ENCODE measurements at regions not wholly inside any gene's neighbourhood (a gene's known extent, or its start where the extent isn't known, plus 50 kb on each side); places are given as distances from the start of the nearest gene placed in this dataset.

GRCh38 chr15:85870216-85871014, 75.7 kb upstream of the KLHL25 start:
- no peak overlapping the region for H3K27ac ChIP-seq (ENCODE audit: low read depth in 2 of 2, low read length in 1 of 2)
- no peaks in the 10 kb centered on the region for H3K9me2 ChIP-seq
- TF ChIP-seq RXRA (IDR thresholded peaks at IDR 0.05; ENCODE audit: borderline replicate concordance, low read depth) = no peak
- TF ChIP-seq CHD2 (IDR thresholded peaks at IDR 0.05; ENCODE audit: low read length, partially characterized antibody) = no peak
- no peak for TF ChIP-seq FOXM1 (IDR thresholded peaks at IDR 0.05; ENCODE audit: low read depth)
- TF ChIP-seq IRF3 (IDR thresholded peaks at IDR 0.05; ENCODE audit: low read depth, low read length) = no peak
- TF ChIP-seq JUND (IDR thresholded peaks at IDR 0.05) = no peak
- no peak for TF ChIP-seq MXI1 (IDR thresholded peaks at IDR 0.05; ENCODE audit: low read depth, low read length)
- TF ChIP-seq YY1 (IDR thresholded peaks at IDR 0.05; ENCODE audit: low read depth) = no peak
- TF ChIP-seq EP300 (IDR thresholded peaks at IDR 0.05; ENCODE audit: borderline replicate concordance in 1 of 2, low read depth in 1 of 2, low read length in 1 of 2) = no peak
- TF ChIP-seq NFIC (IDR thresholded peaks at IDR 0.05; ENCODE audit: borderline replicate concordance) = no peak
- TF ChIP-seq RCOR1 (IDR thresholded peaks at IDR 0.05; ENCODE audit: low read length) = no peak
- TF ChIP-seq TAF1 (IDR thresholded peaks at IDR 0.05; ENCODE audit: borderline replicate concordance, low read depth, low read length) = no peak
- TF ChIP-seq SMC3 (IDR thresholded peaks at IDR 0.05; ENCODE audit: low read depth, low read length) = no peak
- TF ChIP-seq, protein P1, sequence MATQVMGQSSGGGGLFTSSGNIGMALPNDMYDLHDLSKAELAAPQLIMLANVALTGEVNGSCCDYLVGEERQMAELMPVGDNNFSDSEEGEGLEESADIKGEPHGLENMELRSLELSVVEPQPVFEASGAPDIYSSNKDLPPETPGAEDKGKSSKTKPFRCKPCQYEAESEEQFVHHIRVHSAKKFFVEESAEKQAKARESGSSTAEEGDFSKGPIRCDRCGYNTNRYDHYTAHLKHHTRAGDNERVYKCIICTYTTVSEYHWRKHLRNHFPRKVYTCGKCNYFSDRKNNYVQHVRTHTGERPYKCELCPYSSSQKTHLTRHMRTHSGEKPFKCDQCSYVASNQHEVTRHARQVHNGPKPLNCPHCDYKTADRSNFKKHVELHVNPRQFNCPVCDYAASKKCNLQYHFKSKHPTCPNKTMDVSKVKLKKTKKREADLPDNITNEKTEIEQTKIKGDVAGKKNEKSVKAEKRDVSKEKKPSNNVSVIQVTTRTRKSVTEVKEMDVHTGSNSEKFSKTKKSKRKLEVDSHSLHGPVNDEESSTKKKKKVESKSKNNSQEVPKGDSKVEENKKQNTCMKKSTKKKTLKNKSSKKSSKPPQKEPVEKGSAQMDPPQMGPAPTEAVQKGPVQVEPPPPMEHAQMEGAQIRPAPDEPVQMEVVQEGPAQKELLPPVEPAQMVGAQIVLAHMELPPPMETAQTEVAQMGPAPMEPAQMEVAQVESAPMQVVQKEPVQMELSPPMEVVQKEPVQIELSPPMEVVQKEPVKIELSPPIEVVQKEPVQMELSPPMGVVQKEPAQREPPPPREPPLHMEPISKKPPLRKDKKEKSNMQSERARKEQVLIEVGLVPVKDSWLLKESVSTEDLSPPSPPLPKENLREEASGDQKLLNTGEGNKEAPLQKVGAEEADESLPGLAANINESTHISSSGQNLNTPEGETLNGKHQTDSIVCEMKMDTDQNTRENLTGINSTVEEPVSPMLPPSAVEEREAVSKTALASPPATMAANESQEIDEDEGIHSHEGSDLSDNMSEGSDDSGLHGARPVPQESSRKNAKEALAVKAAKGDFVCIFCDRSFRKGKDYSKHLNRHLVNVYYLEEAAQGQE (IDR thresholded peaks at IDR 0.05; ENCODE audit: low read depth, low read length) = no peak
- no peak for TF ChIP-seq POLR2AphosphoS5 (IDR thresholded peaks at IDR 0.05; ENCODE audit: low read depth, low read length)
- TF ChIP-seq, protein P2, sequence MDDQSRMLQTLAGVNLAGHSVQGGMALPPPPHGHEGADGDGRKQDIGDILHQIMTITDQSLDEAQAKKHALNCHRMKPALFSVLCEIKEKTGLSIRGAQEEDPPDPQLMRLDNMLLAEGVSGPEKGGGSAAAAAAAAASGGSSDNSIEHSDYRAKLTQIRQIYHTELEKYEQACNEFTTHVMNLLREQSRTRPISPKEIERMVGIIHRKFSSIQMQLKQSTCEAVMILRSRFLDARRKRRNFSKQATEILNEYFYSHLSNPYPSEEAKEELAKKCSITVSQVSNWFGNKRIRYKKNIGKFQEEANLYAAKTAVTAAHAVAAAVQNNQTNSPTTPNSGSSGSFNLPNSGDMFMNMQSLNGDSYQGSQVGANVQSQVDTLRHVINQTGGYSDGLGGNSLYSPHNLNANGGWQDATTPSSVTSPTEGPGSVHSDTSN (IDR thresholded peaks at IDR 0.05) = no peak
- no peak for TF ChIP-seq USF1 (IDR thresholded peaks at IDR 0.05; ENCODE audit: borderline replicate concordance, low read depth)
- TF ChIP-seq EZH2phosphoT487 (IDR thresholded peaks at IDR 0.05; ENCODE audit: borderline replicate concordance, low read depth) = no peak
- TF ChIP-seq ELF1 (IDR thresholded peaks at IDR 0.05) = no peak
- no peak for TF ChIP-seq NRF1 (IDR thresholded peaks at IDR 0.05; ENCODE audit: low read depth, low read length)
- no peak for TF ChIP-seq SIN3A (IDR thresholded peaks at IDR 0.05; ENCODE audit: borderline replicate concordance, low read depth, low read length)
- H3K9ac ChIP-seq = no peak overlapping the region
- H3K27me3 ChIP-seq (ENCODE audit: insufficient read depth) = no peaks in the 10 kb centered on the region
- WGBS (ENCODE audit: low lambda C conversion rate) = 52% methylated on average over 10 of the region's 10 CpGs
- H3K4me3 ChIP-seq (ENCODE audit: low read depth in 2 of 2, low read length in 1 of 2) = no peak overlapping the region
- POLR2A ChIA-PET = no interaction called here
- no peaks in the 10 kb centered on the region for H3K79me2 ChIP-seq (ENCODE audit: insufficient read depth)
- no peaks in the 10 kb centered on the region for H3K9me3 ChIP-seq
- CTCF ChIA-PET = interaction anchor here (1.5 to 3.0 kb wide), 2 partner anchors 11 to 17 kb away, joined by 5 to 12 read pairs; no protein-coding TSS in a partner anchor
- H4K20me1 ChIP-seq (ENCODE audit: insufficient read depth) = no peaks in the 10 kb centered on the region
- H3K4me1 ChIP-seq (ENCODE audit: control insufficient read depth in 1 of 2, insufficient read depth in 2 of 2, low read depth in 1 of 2, low read length in 1 of 2) = no peaks in the 10 kb centered on the region
- no peak for DNase-seq
- no peak overlapping the region for H2AFZ ChIP-seq (ENCODE audit: low read depth)
- no peaks in the 10 kb centered on the region for H3F3A ChIP-seq (replicated peaks; ENCODE audit: insufficient read depth)
- H3K4me2 ChIP-seq = no peak overlapping the region
- H3K36me3 ChIP-seq (replicated peaks in 1 of 2; ENCODE audit: control insufficient read depth in 1 of 2, insufficient read depth in 2 of 2, low read length in 1 of 2) = no peaks in the 10 kb centered on the region

Measured in SK-N-SH (cell line).